Fibroblast of the aortic adventitia (primary cell): ENCODE measurements at regions not wholly inside any gene's neighbourhood (a gene's known extent, or its start where the extent isn't known, plus 50 kb on each side); places are given as distances from the start of the nearest gene placed in this dataset.

Source experiments
- DNase-seq: peaks from one replicate; pipeline ENCODE4 v3.0.0-alpha.2; 2010; ENCODE audit warnings: low read depth
- H3K4me3 ChIP-seq: 2 replicates; pipeline ENCODE4 v1.5.1; 2011; ENCODE audit warnings: low read depth, mild to moderate bottlenecking, control low read depth, low read length, moderate library complexity
- CTCF ChIP-seq: IDR thresholded peaks from 2 replicates; pipeline ENCODE4 v1.5.1; 2011; ENCODE audit warnings: mild to moderate bottlenecking, low read length, control low read depth, inconsistent platforms; ENCODE audit not compliant: insufficient read depth

GRCh38 chr6:165744555-165745228 is 81.7 kb upstream of the PDE10A start:
- no peak for TF ChIP-seq CTCF
- peak; percentile 83 for DNase-seq
- no peak overlapping the region for H3K4me3 ChIP-seq

- no peak overlapping the region for H3K4me3 ChIP-seq
- no peak for TF ChIP-seq CTCF
- DNase-seq: no peak
Measured at GRCh38 chr6:165743366-165743898, 80.4 kb upstream of the PDE10A start.

- no peak for TF ChIP-seq CTCF
- no peak for DNase-seq
- no peak overlapping the region for H3K4me3 ChIP-seq
Measured at GRCh38 chr6:165742047-165742446, 79.0 kb upstream of the PDE10A start.

GRCh38 chr6:165737396-165737795 is 74.4 kb upstream of the PDE10A start:
- H3K4me3 ChIP-seq: no peak overlapping the region
- DNase-seq: no peak
- TF ChIP-seq CTCF: no peak

GRCh38 chr6:165735065-165735464 is 72.0 kb upstream of the PDE10A start:
- no peak for DNase-seq
- no peak for TF ChIP-seq CTCF
- no peak overlapping the region for H3K4me3 ChIP-seq

GRCh38 chr6:165733489-165733791 is 70.4 kb upstream of the PDE10A start:
- no peak overlapping the region for H3K4me3 ChIP-seq
- no peak for TF ChIP-seq CTCF
- DNase-seq: no peak
